HEK293 (cell line): ENCODE measurements at regions not wholly inside any gene's neighbourhood (a gene's known extent, or its start where the extent isn't known, plus 50 kb on each side); places are given as distances from the start of the nearest gene placed in this dataset.

Experiments used
- CTCF ChIP-seq: fragments of 450-650 bp; formaldehyde crosslinking; IDR thresholded peaks from 2 replicates; pipeline ENCODE4 v1.5.1; 2016; ENCODE audit warnings: missing biosample characterization, missing genetic modification characterization
- GLI4 ChIP-seq: fragments of 450-650 bp; formaldehyde crosslinking; IDR thresholded peaks from 2 replicates; pipeline ENCODE4 v1.5.1; 2016; ENCODE audit warnings: missing biosample characterization, missing genetic modification characterization
- HOXC10 ChIP-seq: sonication (generic); formaldehyde crosslinking; IDR thresholded peaks from 2 replicates; pipeline ENCODE4 v1.8.1; 2023; ENCODE audit warnings: mild to moderate bottlenecking, missing genetic modification reagents
- ZBTB7A ChIP-seq: fragments of 450-650 bp; formaldehyde crosslinking; IDR thresholded peaks from 2 replicates; pipeline ENCODE4 v1.5.1; 2016; ENCODE audit warnings: low read depth, missing biosample characterization, missing genetic modification characterization
- ZNF146 ChIP-seq: fragments of 450-650 bp; formaldehyde crosslinking; IDR thresholded peaks from 2 replicates; pipeline ENCODE4 v1.5.1; 2016; ENCODE audit warnings: missing biosample characterization, missing genetic modification characterization
- ZNF24 ChIP-seq: fragments of 450-650 bp; formaldehyde crosslinking; IDR thresholded peaks from 2 replicates; pipeline ENCODE4 v1.5.1; 2016; ENCODE audit warnings: missing biosample characterization, missing genetic modification characterization
- ZNF391 ChIP-seq: fragments of 450-650 bp; formaldehyde crosslinking; IDR thresholded peaks from 2 replicates; pipeline ENCODE4 v1.5.1; 2016; ENCODE audit warnings: low read depth, missing biosample characterization, missing genetic modification characterization, borderline replicate concordance
- ZNF549 ChIP-seq: fragments of 450-650 bp; IDR thresholded peaks from 2 replicates; pipeline ENCODE4 v1.5.1; 2018; ENCODE audit warnings: missing biosample characterization, missing genetic modification characterization, mild to moderate bottlenecking, inconsistent platforms, moderate library complexity
- ZNF626 ChIP-seq: fragments of 450-650 bp; sonication (Bioruptor Pico); formaldehyde crosslinking; IDR thresholded peaks from 2 replicates; pipeline ENCODE4 v1.5.1; 2018; ENCODE audit warnings: missing biosample characterization, missing genetic modification characterization, inconsistent platforms
- TF ChIP-seq, protein P1 (sequence below): fragments of 450-650 bp; formaldehyde crosslinking; IDR thresholded peaks from 2 replicates; pipeline ENCODE4 v1.5.1; 2016; ENCODE audit warnings: missing biosample characterization, missing genetic modification characterization

GRCh38 chr3:72316501-72317279 lies 531.6 kb downstream of the SHQ1 start:
- TF ChIP-seq ZBTB7A (tag by site-specific recombination) (no peak), CTCF (tag by site-specific recombination) (no peak), ZNF24 (tag by site-specific recombination) (no peak), ZNF549 (tag by site-specific recombination) (no peak), GLI4 (tag by site-specific recombination) (no peak), ZNF146 (tag by site-specific recombination) (no peak), ZNF626 (tag by site-specific recombination) (no peak), HOXC10 (no peak), ZNF391 (no peak)
- TF ChIP-seq, protein P1, sequence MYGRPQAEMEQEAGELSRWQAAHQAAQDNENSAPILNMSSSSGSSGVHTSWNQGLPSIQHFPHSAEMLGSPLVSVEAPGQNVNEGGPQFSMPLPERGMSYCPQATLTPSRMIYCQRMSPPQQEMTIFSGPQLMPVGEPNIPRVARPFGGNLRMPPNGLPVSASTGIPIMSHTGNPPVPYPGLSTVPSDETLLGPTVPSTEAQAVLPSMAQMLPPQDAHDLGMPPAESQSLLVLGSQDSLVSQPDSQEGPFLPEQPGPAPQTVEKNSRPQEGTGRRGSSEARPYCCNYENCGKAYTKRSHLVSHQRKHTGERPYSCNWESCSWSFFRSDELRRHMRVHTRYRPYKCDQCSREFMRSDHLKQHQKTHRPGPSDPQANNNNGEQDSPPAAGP (tag by site-specific recombination), result no peak
